CD4-positive, alpha-beta T cell (primary cell): ENCODE measurements at regions not wholly inside any gene's neighbourhood (a gene's known extent, or its start where the extent isn't known, plus 50 kb on each side); places are given as distances from the start of the nearest gene placed in this dataset.

ENCODE experiments used
- ATAC-seq: fragments of 200-7000 bp; cut with Tn5 transposase; one replicate; pipeline ENCODE4 v1.10.0; 2022; ENCODE audit warnings: mild to moderate bottlenecking; ENCODE audit not compliant: poor library complexity
- CTCF ChIA-PET: fragments of 350-600 bp; sonication (Branson Sonifier 250); formaldehyde crosslinking; loops from one replicate; lab custom pipeline; 2021; ENCODE audit warnings: antibody characterized with exemption, inconsistent platforms; lab: Charles Lee
- POLR2A ChIA-PET: fragments of 350-600 bp; sonication (Branson Sonifier 250); formaldehyde crosslinking; loops from one replicate; lab custom pipeline; 2021; ENCODE audit warnings: antibody characterized with exemption, inconsistent platforms; lab: Charles Lee
- DNase-seq, 14 experiments: peaks; one replicate each; pipeline ENCODE4 v3.0.0-alpha.2; 2013 to 2020; ENCODE audit warnings: mixed read lengths in 2 of 14
- H3K27ac ChIP-seq, 2 donors: one replicate each; pipeline versions ENCODE4 v1.5.1 to v1.7.0; 2013; ENCODE audit warnings: low read length in 2 of 2, low read depth in 1 of 2, mild to moderate bottlenecking in 1 of 2
- H3K27me3 ChIP-seq, 2 experiments: 1 replicate in 1 of 2; 2 replicates in 1 of 2; pipeline versions ENCODE4 v1.6.1 to v1.7.0; 2013; ENCODE audit warnings: low read length in 2 of 2, control low read depth in 1 of 2, mild to moderate bottlenecking in 1 of 2, moderate library complexity in 1 of 2; ENCODE audit not compliant: insufficient read depth in 2 of 2, control insufficient read depth in 1 of 2
- H3K36me3 ChIP-seq: one replicate; pipeline ENCODE4 v1.6.1; 2013; ENCODE audit warnings: low read length, control low read depth; ENCODE audit not compliant: insufficient read depth
- H3K4me1 ChIP-seq: one replicate; pipeline ENCODE4 v1.6.1; 2013; ENCODE audit warnings: low read length, control low read depth; ENCODE audit not compliant: insufficient read depth
- H3K4me3 ChIP-seq: one replicate; pipeline ENCODE4 v1.5.1; 2013; ENCODE audit warnings: mild to moderate bottlenecking, low read length, moderate library complexity
- H3K9me3 ChIP-seq, 2 experiments: 1 replicate in 1 of 2; 2 replicates in 1 of 2; pipeline versions ENCODE4 v1.6.1 to v1.7.0; 2013; ENCODE audit warnings: low read length in 2 of 2, mild to moderate bottlenecking in 2 of 2, control low read depth in 1 of 2, moderate library complexity in 1 of 2; ENCODE audit not compliant: control insufficient read depth in 1 of 2, insufficient read depth in 1 of 2
- H3K27ac Mint-ChIP-seq: one replicate; pipeline ENCODE4 v1.8.0; 2020; ENCODE audit warnings: mixed read lengths
- H3K27me3 Mint-ChIP-seq: one replicate; pipeline ENCODE4 v1.8.0; 2021; ENCODE audit warnings: mixed read lengths
- H3K36me3 Mint-ChIP-seq: one replicate; pipeline ENCODE4 v1.8.0; 2021; ENCODE audit warnings: low read depth, mixed read lengths
- H3K4me1 Mint-ChIP-seq: one replicate; pipeline ENCODE4 v1.8.0; 2021; ENCODE audit warnings: low read depth, mixed read lengths
- H3K4me3 Mint-ChIP-seq: one replicate; pipeline ENCODE4 v1.8.0; 2020; ENCODE audit warnings: mild to moderate bottlenecking, mixed read lengths
- H3K9me3 Mint-ChIP-seq: one replicate; pipeline ENCODE4 v1.8.0; 2020; ENCODE audit warnings: mixed read lengths
- intact Hi-C, 2 experiments: fragments of 100-400 bp; cut with DNase I in 1 of 2; cut with micrococcal nuclease in 1 of 2; formaldehyde crosslinking; loops; one replicate each; pipeline versions ENCODE4 v1.15.1 to v1.9.0; 2023 to 2025; cut with DNase I, micrococcal nuclease
- TF ChIP-seq, protein P1 (sequence below): fragments of 200-600 bp; IDR thresholded peaks from one replicate; pipeline ENCODE4 v1.8.0; 2022; ENCODE audit warnings: antibody characterized with exemption, mild to moderate bottlenecking

DNA sequence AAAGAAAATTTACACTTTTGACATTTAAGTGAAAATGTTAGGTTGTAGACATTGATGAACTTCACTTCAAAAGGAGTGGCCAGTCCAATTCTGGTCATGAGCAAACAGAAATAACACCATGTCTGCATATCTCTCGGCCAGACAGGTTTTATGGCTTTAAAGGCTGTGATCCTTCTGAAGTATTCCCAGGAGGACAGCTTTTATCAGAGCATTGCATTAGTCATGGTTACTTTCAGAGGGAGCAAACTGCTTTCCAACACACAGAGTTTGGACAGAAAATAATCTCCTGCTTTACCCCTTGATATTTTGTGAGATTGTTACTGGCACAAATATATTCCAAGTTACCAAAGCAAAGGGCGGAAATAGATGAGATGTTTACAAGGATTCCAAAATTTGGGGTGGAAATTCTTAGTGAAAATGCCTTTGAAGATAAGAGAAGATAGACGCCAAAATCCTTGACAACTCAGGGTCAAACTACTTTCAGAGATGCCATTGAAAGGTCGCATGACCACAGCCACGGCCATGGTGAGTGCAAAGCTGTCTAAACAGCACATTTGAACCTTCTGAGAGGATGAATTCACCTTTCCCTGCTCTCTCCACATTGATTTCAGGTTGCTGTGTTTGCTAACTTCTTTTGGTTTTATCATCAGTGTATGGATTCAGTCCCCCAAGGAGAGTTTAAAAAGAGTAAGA, 584.5 kb upstream of the SGCG start:
- H3K4me1 ChIP-seq, result no peaks in the 10 kb centered on the region
- ATAC-seq, result no peak
- no peak for DNase-seq
- CTCF ChIA-PET, result no interaction called here
- Mint-ChIP-seq H3K4me1 (no peaks in the 10 kb centered on the region), H3K9me3 (peaks cover 1% of the 10 kb centered on the region), H3K36me3 (no peaks in the 10 kb centered on the region), H3K27ac (no peak overlapping the region), H3K4me3 (no peak overlapping the region), H3K27me3 (no peaks in the 10 kb centered on the region)
- H3K27me3 ChIP-seq, result no peaks in the 10 kb centered on the region
- no peak overlapping the region for H3K27ac ChIP-seq
- intact Hi-C loops, result no loop called here
- no peaks in the 10 kb centered on the region for H3K36me3 ChIP-seq
- peaks cover 0 to 8% of the 10 kb centered on the region in 2 experiments for H3K9me3 ChIP-seq
- POLR2A ChIA-PET, result no interaction called here
- TF ChIP-seq, protein P1, sequence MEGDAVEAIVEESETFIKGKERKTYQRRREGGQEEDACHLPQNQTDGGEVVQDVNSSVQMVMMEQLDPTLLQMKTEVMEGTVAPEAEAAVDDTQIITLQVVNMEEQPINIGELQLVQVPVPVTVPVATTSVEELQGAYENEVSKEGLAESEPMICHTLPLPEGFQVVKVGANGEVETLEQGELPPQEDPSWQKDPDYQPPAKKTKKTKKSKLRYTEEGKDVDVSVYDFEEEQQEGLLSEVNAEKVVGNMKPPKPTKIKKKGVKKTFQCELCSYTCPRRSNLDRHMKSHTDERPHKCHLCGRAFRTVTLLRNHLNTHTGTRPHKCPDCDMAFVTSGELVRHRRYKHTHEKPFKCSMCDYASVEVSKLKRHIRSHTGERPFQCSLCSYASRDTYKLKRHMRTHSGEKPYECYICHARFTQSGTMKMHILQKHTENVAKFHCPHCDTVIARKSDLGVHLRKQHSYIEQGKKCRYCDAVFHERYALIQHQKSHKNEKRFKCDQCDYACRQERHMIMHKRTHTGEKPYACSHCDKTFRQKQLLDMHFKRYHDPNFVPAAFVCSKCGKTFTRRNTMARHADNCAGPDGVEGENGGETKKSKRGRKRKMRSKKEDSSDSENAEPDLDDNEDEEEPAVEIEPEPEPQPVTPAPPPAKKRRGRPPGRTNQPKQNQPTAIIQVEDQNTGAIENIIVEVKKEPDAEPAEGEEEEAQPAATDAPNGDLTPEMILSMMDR, result no peak
- H3K4me3 ChIP-seq, result no peak overlapping the region

DNA sequence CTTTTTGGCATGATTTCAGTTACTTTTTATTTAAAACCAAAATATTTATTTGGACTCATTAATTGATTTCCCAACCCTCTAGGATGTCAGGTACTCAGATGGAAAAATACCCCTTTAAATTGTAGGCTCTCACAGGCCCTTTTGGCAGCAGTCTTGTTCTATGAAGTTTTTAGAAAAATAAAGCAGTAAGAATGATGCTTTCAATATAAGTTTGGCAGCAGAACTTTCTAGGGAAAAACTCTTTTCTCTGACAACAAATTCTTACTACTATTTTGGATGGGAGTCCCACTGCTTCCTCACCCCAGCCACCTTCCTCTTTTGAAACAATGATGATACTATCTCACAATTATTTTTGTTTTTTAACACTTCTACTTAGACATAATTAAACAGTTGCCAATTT, 581.6 kb upstream of the SGCG start:
- TF ChIP-seq, protein P1, result no peak
- Mint-ChIP-seq H3K4me3 (no peak overlapping the region), H3K9me3 (peaks cover 2% of the 10 kb centered on the region), H3K27ac (no peak overlapping the region), H3K27me3 (no peaks in the 10 kb centered on the region), H3K36me3 (no peaks in the 10 kb centered on the region), H3K4me1 (no peaks in the 10 kb centered on the region)
- POLR2A ChIA-PET, result no interaction called here
- Histone ChIP-seq H3K9me3 (peaks cover 0 to 4% of the 10 kb centered on the region in 2 experiments), H3K27ac (no peak overlapping the region), H3K4me3 (no peak overlapping the region), H3K27me3 (no peaks in the 10 kb centered on the region), H3K36me3 (no peaks in the 10 kb centered on the region), H3K4me1 (no peaks in the 10 kb centered on the region)
- CTCF ChIA-PET, result no interaction called here
- intact Hi-C loops, result no loop called here
- no peak for ATAC-seq
- no peak for DNase-seq

DNA sequence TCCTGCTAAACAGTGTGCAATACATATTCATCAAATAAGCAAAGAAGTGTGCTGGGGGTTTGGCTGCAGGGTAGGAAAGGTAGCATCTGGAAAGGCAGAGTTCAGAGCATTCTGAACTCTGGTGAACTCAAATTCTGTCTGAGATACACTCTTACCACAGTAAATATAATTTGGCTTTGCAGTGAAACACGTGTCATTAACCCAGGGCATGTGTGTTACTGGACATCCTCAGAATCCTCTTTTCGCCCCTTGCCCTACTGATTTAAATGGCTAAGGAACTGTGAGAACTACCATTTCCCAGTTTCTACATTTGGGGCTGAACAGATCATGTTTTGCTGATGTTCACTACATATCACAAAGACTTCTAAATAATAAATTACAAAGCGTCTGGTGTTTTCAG, 562.8 kb upstream of the SGCG start:
- Mint-ChIP-seq H3K4me1 (no peaks in the 10 kb centered on the region), H3K4me3 (no peak overlapping the region), H3K27ac (no peak overlapping the region), H3K36me3 (no peaks in the 10 kb centered on the region), H3K27me3 (no peaks in the 10 kb centered on the region), H3K9me3 (peaks cover 10% of the 10 kb centered on the region)
- Histone ChIP-seq H3K36me3 (no peaks in the 10 kb centered on the region), H3K27ac (no peak overlapping the region), H3K9me3 (no peaks in the 10 kb centered on the region), H3K4me1 (no peaks in the 10 kb centered on the region), H3K27me3 (no peaks in the 10 kb centered on the region), H3K4me3 (no peak overlapping the region)
- POLR2A ChIA-PET, result no interaction called here
- no peak for DNase-seq
- no peak for ATAC-seq
- CTCF ChIA-PET, result no interaction called here
- TF ChIP-seq, protein P1, result no peak
- intact Hi-C loops, result no loop called here
